GM12878 (cell line): ENCODE measurements at regions not wholly inside any gene's neighbourhood (a gene's known extent, or its start where the extent isn't known, plus 50 kb on each side); places are given as distances from the start of the nearest gene placed in this dataset.

Experiments
- ATAC-seq: fragments of 200-7000 bp; cut with Tn5 transposase; 3 replicates; pipeline ENCODE4 v1.9.1; 2020; ENCODE audit warnings: mild to moderate bottlenecking, moderate library complexity
- BruUV-seq: library from RNA; stranded (reverse); fragments of 400-500 nt; replicated peaks from 2 replicates; lab custom pipeline; 2021; lab: Mats Ljungman, UMichigan
- CTCF ChIA-PET: fragments of 300-600 bp; sonication (Branson Sonifier 250); formaldehyde crosslinking; extraction: SDS; loops from one replicate; lab custom pipeline; 2021; ENCODE audit warnings: inconsistent platforms; lab: Yijun Ruan, JAX
- POLR2A ChIA-PET: fragments of 350-600 bp; formaldehyde crosslinking; extraction: SDS; loops from one replicate; lab custom pipeline; 2021; ENCODE audit warnings: inconsistent platforms; lab: Charles Lee
- RAD21 ChIA-PET: fragments of 300-600 bp; sonication (Branson Sonifier 250); formaldehyde crosslinking; loops from one replicate; lab custom pipeline; 2023; ENCODE audit warnings: antibody characterized with exemption; ENCODE audit not compliant: unreplicated experiment; lab: Charles Lee
- SMC1A ChIA-PET: fragments of 300-600 bp; sonication (Branson Sonifier 250); formaldehyde crosslinking; loops from one replicate; lab custom pipeline; 2023; ENCODE audit not compliant: unreplicated experiment, uncharacterized antibody; lab: Charles Lee
- DNase-seq: peaks from one replicate; pipeline ENCODE4 v3.0.0-alpha.2; 2011; ENCODE audit warnings: low read depth, low spot score
- FAIRE-seq: peaks from 3 replicates; lab custom pipeline; 2011; peaks lifted over from hg19 to GRCh38; lab: Jason Lieb, UNC
- H2AFZ ChIP-seq: 2 replicates; pipeline ENCODE4 v1.6.0; 2011; ENCODE audit warnings: low read depth, low read length, control low read depth; ENCODE audit not compliant: control insufficient read depth
- H3K27ac ChIP-seq: 2 replicates; pipeline ENCODE4 v1.5.1; 2011; ENCODE audit warnings: control low read depth; ENCODE audit not compliant: control insufficient read depth, insufficient read depth
- H3K27me3 ChIP-seq, 2 experiments: replicated peaks in 1 of 2; 2 replicates each; pipeline versions ENCODE4 v1.6.0 to v1.6.1; 2011; ENCODE audit warnings: low read length in 1 of 2; ENCODE audit not compliant: control insufficient read depth in 2 of 2, insufficient read depth in 2 of 2
- H3K36me3 ChIP-seq, 2 experiments: 2 replicates each; pipeline ENCODE4 v1.5.1; 2011; ENCODE audit warnings: low read length in 1 of 2; ENCODE audit not compliant: control insufficient read depth in 2 of 2, insufficient read depth in 2 of 2
- H3K4me1 ChIP-seq: 2 replicates; pipeline ENCODE4 v1.6.1; 2011; ENCODE audit warnings: mild to moderate bottlenecking, low read length, moderate library complexity, mixed read lengths; ENCODE audit not compliant: control insufficient read depth, insufficient read depth
- H3K4me2 ChIP-seq: 2 replicates; pipeline ENCODE4 v1.6.0; 2011; ENCODE audit warnings: control low read depth; ENCODE audit not compliant: control insufficient read depth, insufficient read depth
- H3K4me3 ChIP-seq: fragments of 200-600 bp; sonication (generic); 2 replicates; pipeline ENCODE4 v1.5.1; 2016
- H3K79me2 ChIP-seq: 2 replicates; pipeline ENCODE4 v1.6.0; 2011; ENCODE audit warnings: low read length; ENCODE audit not compliant: control insufficient read depth, insufficient read depth
- H3K9ac ChIP-seq: 2 replicates; pipeline ENCODE4 v1.8.0; 2011; ENCODE audit warnings: low read length, control low read depth, mixed read lengths; ENCODE audit not compliant: control insufficient read depth, insufficient read depth
- H3K9me3 ChIP-seq: replicated peaks from 3 replicates; pipeline ENCODE4 v1.5.1; 2011; ENCODE audit warnings: mild to moderate bottlenecking, low read length; ENCODE audit not compliant: control insufficient read depth, insufficient read depth
- H4K20me1 ChIP-seq: 2 replicates; pipeline ENCODE4 v1.6.0; 2011; ENCODE audit not compliant: control insufficient read depth, insufficient read depth
- CBX5 ChIP-seq: sonication (generic); IDR thresholded peaks from 2 replicates; pipeline ENCODE4 v1.6.1; 2016; ENCODE audit warnings: low read depth, moderate library complexity, mild to moderate bottlenecking, inconsistent platforms
- GABPA ChIP-seq: IDR thresholded peaks from 2 replicates; pipeline ENCODE4 v1.6.1; 2014; ENCODE audit warnings: antibody characterized with exemption, low read depth, mild to moderate bottlenecking, inconsistent platforms
- JUND ChIP-seq: IDR thresholded peaks from 2 replicates; pipeline ENCODE4 v1.6.1; 2012; ENCODE audit warnings: low read depth, mild to moderate bottlenecking, low read length, improper control_type of control experiment, moderate library complexity
- MEF2B ChIP-seq: fragments of 450-650 bp; IDR thresholded peaks from 2 replicates; pipeline ENCODE4 v1.6.1; 2018; ENCODE audit warnings: mild to moderate bottlenecking, moderate library complexity; ENCODE audit not compliant: partially characterized antibody, poor library complexity, severe bottlenecking
- NBN ChIP-seq: fragments of 450-650 bp; IDR thresholded peaks from 2 replicates; pipeline ENCODE4 v1.6.1; 2016
- NFIC ChIP-seq: IDR thresholded peaks from 2 replicates; pipeline ENCODE4 v1.6.1; 2012; ENCODE audit warnings: low read depth, mild to moderate bottlenecking, inconsistent platforms, low read length, moderate library complexity
- NFYB ChIP-seq: IDR thresholded peaks from 2 replicates; pipeline ENCODE4 v1.6.1; 2011; ENCODE audit warnings: low read depth, mild to moderate bottlenecking, low read length, improper control_type of control experiment, moderate library complexity; ENCODE audit not compliant: insufficient read depth
- PAX8 ChIP-seq: fragments of 450-650 bp; IDR thresholded peaks from 2 replicates; pipeline ENCODE4 v1.6.1; 2017; ENCODE audit warnings: mild to moderate bottlenecking, moderate library complexity
- POLR2AphosphoS5 ChIP-seq: IDR thresholded peaks from 2 replicates; pipeline ENCODE4 v1.6.1; 2011; ENCODE audit warnings: mild to moderate bottlenecking, low read length, inconsistent platforms
- RELA ChIP-seq: fragments of 450-650 bp; IDR thresholded peaks from 2 replicates; pipeline ENCODE4 v1.8.0; 2014; ENCODE audit warnings: borderline replicate concordance; ENCODE audit not compliant: partially characterized antibody
- SMAD5 ChIP-seq: IDR thresholded peaks from 2 replicates; pipeline ENCODE4 v1.6.1; 2016; ENCODE audit warnings: antibody characterized with exemption, low read depth
- SPI1 ChIP-seq: IDR thresholded peaks from 2 replicates; pipeline ENCODE4 v1.6.1; 2011; ENCODE audit warnings: low read depth, mild to moderate bottlenecking, low read length, moderate library complexity, borderline replicate concordance; ENCODE audit not compliant: insufficient read depth
- TAF1 ChIP-seq: IDR thresholded peaks from 2 replicates; pipeline ENCODE4 v1.6.1; 2011; ENCODE audit warnings: mild to moderate bottlenecking, low read depth, low read length, borderline replicate concordance
- WGBS: methylation state at CpG from one replicate; pipeline ENCODE4 v1.1.6; 2016; ENCODE audit warnings: low lambda C conversion rate; ENCODE audit not compliant: insufficient replicate concordance, insufficient coverage; ENCODE audit errors: missing lambda C conversion rate; 5-methylcytosine and 5-hydroxymethylcytosine counted together
- in situ Hi-C: fragments of 300-500 bp; cut with MboI; formaldehyde crosslinking; loops from 9 replicates; pipeline ENCODE4 v1.14.3; 2018; ENCODE audit warnings: mixed read lengths
- intact Hi-C: fragments of 100-400 bp; cut with micrococcal nuclease; formaldehyde crosslinking; loops from one replicate; pipeline ENCODE4 v1.14.2; 2022; ENCODE audit not compliant: unreplicated experiment
- TF ChIP-seq, protein P1 (sequence below): fragments of 150-350 bp; IDR thresholded peaks from 2 replicates; pipeline ENCODE4 v1.6.1; 2014; ENCODE audit warnings: mild to moderate bottlenecking, low read depth, low read length
- TF ChIP-seq, protein P2 (sequence below): fragments of 450-650 bp; IDR thresholded peaks from 2 replicates; pipeline ENCODE4 v1.6.1; 2018; ENCODE audit warnings: borderline replicate concordance, mild to moderate bottlenecking; ENCODE audit not compliant: partially characterized antibody
- TF ChIP-seq, protein P3 (sequence below): IDR thresholded peaks from 2 replicates; pipeline ENCODE4 v1.6.1; 2012; ENCODE audit warnings: low read depth, low read length, improper control_type of control experiment
- TF ChIP-seq, protein P4 (sequence below), 3 experiments: IDR thresholded peaks in 2 of 3; conservative IDR thresholded peaks in 1 of 3; 2 replicates each; pipeline ENCODE4 v1.5.1; 2011; ENCODE audit warnings: low read depth in 3 of 3, low read length in 3 of 3, mild to moderate bottlenecking in 3 of 3, control low read depth in 2 of 3, moderate library complexity in 2 of 3, inconsistent platforms in 1 of 3, mixed read lengths in 1 of 3; ENCODE audit not compliant: control insufficient read depth in 2 of 3, insufficient read depth in 1 of 3; ENCODE audit errors: extremely low read depth in 1 of 3

DNA sequence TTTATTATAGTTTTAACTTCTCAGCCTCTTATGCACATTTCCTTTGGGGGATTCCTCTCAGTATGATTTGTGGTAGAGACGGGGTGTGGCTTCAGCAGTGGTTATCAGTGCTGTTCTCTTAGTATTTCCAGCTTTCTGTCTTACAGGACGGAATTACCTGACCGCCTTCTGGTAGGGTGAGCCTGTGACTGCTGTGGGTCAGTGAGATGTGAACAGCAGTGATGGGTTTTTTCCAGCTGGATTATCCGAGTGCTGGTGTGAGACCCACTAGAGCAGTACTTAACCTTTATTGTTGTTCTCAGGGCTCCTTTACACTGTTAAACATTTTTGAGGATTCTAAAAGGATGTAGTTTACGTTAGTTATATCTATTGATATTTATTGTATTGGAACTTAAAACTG lies 135.2 kb downstream of the SLIT2 start (continued):
- TF ChIP-seq NFYB (no peak), NBN (no peak), SMAD5 (no peak), RELA (no peak), CBX5 (no peak), JUND (no peak), GABPA (no peak), TAF1 (no peak)

DNA sequence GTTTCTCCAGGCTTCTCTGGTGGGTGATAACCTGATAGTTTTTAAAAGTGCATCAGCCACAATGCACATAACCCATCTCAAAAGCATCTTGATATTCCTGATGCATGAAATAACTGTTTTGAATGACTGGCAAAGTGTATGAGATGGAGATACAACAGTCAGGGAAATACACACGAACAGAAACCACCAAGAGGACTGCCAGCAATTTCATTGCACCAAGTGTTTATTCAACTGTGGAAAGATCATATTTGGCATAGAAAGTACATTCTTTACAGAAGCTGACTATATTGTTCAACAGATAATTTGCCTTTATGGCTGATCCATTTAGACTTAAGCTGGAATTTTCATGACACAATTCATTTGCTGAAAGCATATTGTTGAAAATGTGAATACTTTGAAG lies 139.5 kb downstream of the SLIT2 start:
- RAD21 ChIA-PET: no interaction called here
- no peak overlapping the region for H3K9ac ChIP-seq
- DNase-seq (no peak), ATAC-seq (no peak), FAIRE-seq (no peak)
- no peak overlapping the region for H2AFZ ChIP-seq
- no peak overlapping the region for H3K4me3 ChIP-seq
- WGBS: 0% methylated on average over 1 of the region's 1 CpG
- CTCF ChIA-PET: no interaction called here
- SMC1A ChIA-PET: no interaction called here
- H3K9me3 ChIP-seq: no peaks in the 10 kb centered on the region
- POLR2A ChIA-PET: no interaction called here
- H3K27ac ChIP-seq: no peak overlapping the region
- no peaks in the 10 kb centered on the region for H3K4me1 ChIP-seq
- BruUV-seq: no TSS peak
- H3K36me3 ChIP-seq: no peaks in the 10 kb centered on the region
- no peaks in the 10 kb centered on the region for H3K79me2 ChIP-seq
- H3K4me2 ChIP-seq: no peak overlapping the region
- intact Hi-C loops (loop anchor here (10.0 kb wide), 1 partner anchor 1194 kb away; no protein-coding TSS in a partner anchor), in situ Hi-C loops (no loop called here)
- no peaks in the 10 kb centered on the region for H4K20me1 ChIP-seq
- no peaks in the 10 kb centered on the region for H3K27me3 ChIP-seq
- no peak for TF ChIP-seq NFIC
- TF ChIP-seq, protein P1, sequence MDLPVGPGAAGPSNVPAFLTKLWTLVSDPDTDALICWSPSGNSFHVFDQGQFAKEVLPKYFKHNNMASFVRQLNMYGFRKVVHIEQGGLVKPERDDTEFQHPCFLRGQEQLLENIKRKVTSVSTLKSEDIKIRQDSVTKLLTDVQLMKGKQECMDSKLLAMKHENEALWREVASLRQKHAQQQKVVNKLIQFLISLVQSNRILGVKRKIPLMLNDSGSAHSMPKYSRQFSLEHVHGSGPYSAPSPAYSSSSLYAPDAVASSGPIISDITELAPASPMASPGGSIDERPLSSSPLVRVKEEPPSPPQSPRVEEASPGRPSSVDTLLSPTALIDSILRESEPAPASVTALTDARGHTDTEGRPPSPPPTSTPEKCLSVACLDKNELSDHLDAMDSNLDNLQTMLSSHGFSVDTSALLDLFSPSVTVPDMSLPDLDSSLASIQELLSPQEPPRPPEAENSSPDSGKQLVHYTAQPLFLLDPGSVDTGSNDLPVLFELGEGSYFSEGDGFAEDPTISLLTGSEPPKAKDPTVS: no peak
- TF ChIP-seq, protein P2, sequence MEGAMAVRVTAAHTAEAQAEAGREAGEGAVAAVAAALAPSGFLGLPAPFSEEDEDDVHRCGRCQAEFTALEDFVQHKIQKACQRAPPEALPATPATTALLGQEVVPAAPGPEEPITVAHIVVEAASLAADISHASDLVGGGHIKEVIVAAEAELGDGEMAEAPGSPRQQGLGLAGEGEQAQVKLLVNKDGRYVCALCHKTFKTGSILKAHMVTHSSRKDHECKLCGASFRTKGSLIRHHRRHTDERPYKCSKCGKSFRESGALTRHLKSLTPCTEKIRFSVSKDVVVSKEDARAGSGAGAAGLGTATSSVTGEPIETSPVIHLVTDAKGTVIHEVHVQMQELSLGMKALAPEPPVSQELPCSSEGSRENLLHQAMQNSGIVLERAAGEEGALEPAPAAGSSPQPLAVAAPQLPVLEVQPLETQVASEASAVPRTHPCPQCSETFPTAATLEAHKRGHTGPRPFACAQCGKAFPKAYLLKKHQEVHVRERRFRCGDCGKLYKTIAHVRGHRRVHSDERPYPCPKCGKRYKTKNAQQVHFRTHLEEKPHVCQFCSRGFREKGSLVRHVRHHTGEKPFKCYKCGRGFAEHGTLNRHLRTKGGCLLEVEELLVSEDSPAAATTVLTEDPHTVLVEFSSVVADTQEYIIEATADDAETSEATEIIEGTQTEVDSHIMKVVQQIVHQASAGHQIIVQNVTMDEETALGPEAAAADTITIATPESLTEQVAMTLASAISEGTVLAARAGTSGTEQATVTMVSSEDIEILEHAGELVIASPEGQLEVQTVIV: no peak
- TF ChIP-seq, protein P3, sequence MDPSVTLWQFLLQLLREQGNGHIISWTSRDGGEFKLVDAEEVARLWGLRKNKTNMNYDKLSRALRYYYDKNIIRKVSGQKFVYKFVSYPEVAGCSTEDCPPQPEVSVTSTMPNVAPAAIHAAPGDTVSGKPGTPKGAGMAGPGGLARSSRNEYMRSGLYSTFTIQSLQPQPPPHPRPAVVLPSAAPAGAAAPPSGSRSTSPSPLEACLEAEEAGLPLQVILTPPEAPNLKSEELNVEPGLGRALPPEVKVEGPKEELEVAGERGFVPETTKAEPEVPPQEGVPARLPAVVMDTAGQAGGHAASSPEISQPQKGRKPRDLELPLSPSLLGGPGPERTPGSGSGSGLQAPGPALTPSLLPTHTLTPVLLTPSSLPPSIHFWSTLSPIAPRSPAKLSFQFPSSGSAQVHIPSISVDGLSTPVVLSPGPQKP: no peak
- no peak for TF ChIP-seq POLR2AphosphoS5
- no peak for TF ChIP-seq SPI1
- no peak for TF ChIP-seq PAX8
- no peak for TF ChIP-seq MEF2B
- TF ChIP-seq SMAD5: no peak
- TF ChIP-seq, protein P4, sequence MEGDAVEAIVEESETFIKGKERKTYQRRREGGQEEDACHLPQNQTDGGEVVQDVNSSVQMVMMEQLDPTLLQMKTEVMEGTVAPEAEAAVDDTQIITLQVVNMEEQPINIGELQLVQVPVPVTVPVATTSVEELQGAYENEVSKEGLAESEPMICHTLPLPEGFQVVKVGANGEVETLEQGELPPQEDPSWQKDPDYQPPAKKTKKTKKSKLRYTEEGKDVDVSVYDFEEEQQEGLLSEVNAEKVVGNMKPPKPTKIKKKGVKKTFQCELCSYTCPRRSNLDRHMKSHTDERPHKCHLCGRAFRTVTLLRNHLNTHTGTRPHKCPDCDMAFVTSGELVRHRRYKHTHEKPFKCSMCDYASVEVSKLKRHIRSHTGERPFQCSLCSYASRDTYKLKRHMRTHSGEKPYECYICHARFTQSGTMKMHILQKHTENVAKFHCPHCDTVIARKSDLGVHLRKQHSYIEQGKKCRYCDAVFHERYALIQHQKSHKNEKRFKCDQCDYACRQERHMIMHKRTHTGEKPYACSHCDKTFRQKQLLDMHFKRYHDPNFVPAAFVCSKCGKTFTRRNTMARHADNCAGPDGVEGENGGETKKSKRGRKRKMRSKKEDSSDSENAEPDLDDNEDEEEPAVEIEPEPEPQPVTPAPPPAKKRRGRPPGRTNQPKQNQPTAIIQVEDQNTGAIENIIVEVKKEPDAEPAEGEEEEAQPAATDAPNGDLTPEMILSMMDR (IDR thresholded peaks at IDR 0.05 in 2 of 3, conservative IDR thresholded peaks at IDR 0.05 in 1 of 3; ENCODE audit: control insufficient read depth in 2 of 3, extremely low read depth in 1 of 3, insufficient read depth in 1 of 3, low read depth in 3 of 3, low read length in 3 of 3): no peak
